ENCODE measurements at regions not wholly inside any gene's neighbourhood (a gene's known extent, or its start where the extent isn't known, plus 50 kb on each side); places are given as distances from the start of the nearest gene placed in this dataset.

DNA sequence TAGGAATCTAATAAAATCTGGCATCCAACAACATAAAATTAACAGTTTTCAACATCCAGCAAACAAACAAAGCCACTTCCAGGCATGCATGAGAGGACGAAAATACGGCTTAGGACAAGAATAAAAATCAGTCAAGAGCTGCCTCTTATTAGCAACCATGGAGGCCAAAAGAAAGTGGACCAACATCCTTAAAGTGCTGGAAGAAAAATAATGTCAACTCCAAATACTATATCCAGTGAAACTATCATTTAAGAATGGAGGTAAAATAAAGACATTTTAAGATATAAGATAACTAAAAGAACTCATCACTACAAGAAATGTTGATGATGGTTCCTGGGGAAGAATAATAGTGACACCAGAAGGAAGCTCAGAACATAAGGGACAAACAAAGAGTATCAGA, 224.0 kb upstream of the IRX4 start:
- H3K79me2 ChIP-seq (ENCODE audit: control insufficient read depth in 1 of 2, insufficient read depth in 2 of 2, low read length in 2 of 2), result no peaks in the 10 kb centered on the region
- no peak overlapping the region for H3K14ac ChIP-seq (ENCODE audit: insufficient read length)
- ChIA-PET CTCF (ENCODE audit: partially characterized antibody) (interaction anchor here (0.5 to 1.2 kb wide), 2 partner anchors 29 to 36 kb away, joined by 3 to 4 read pairs; no protein-coding TSS in a partner anchor), POLR2A (ENCODE audit: partially characterized antibody) (no interaction called here)
- no peak overlapping the region for H4K8ac ChIP-seq (ENCODE audit: extremely low read depth, insufficient read depth, low read length)
- no peaks in the 10 kb centered on the region; a peak in 1 of 7 replicates for H3K27me3 ChIP-seq (replicated peaks in 1 of 4; ENCODE audit: control insufficient read depth in 3 of 4, extremely low read depth in 1 of 4, insufficient read depth in 3 of 4, low read length in 3 of 4)
- FAIRE-seq (no peak), DNase-seq (ENCODE audit: low read depth in 1 of 2, low spot score in 2 of 2) (no peak)
- 91% methylated on average over 2 of the region's 2 CpGs; no CpG with 5 or more reads in 1 of the 2 experiments for WGBS, 2 experiments (ENCODE audit: extremely low coverage in 1 of 2, insufficient coverage in 1 of 2, insufficient read length in 1 of 2, insufficient replicate concordance in 2 of 2, low coverage in 1 of 2, low lambda C conversion rate in 2 of 2, missing lambda C conversion rate in 1 of 2)
- no peak overlapping the region for H2BK15ac ChIP-seq (ENCODE audit: low read length)
- no peaks in the 10 kb centered on the region for H4K20me1 ChIP-seq (replicated peaks in 1 of 2; ENCODE audit: control insufficient read depth in 1 of 2, insufficient read depth in 2 of 2, low read length in 2 of 2)
- no peak overlapping the region for H2AFZ ChIP-seq (ENCODE audit: low read length)
- H3K18ac ChIP-seq (ENCODE audit: extremely low read depth, low read length), result no peak overlapping the region
- no peak overlapping the region for H3K23ac ChIP-seq (ENCODE audit: insufficient read length)
- no peak overlapping the region for H2AK5ac ChIP-seq (ENCODE audit: low read depth, low read length)
- H2BK5ac ChIP-seq (ENCODE audit: low read depth, low read length), result no peak overlapping the region
- H3K4me3 ChIP-seq (ENCODE audit: extremely low read depth in 1 of 4, insufficient read depth in 2 of 4, low read depth in 3 of 4, low read length in 4 of 4), result no peak overlapping the region
- H2BK20ac ChIP-seq (ENCODE audit: low read length), result no peak overlapping the region
- H4K5ac ChIP-seq (ENCODE audit: insufficient read length, low read depth, low read length), result no peak overlapping the region
- no peaks in the 10 kb centered on the region for H3K79me1 ChIP-seq (ENCODE audit: low read depth, low read length)
- H3K4me2 ChIP-seq (ENCODE audit: insufficient read depth in 1 of 2, low read depth in 2 of 2, low read length in 2 of 2), result no peak overlapping the region
- no peak overlapping the region for H3K27ac ChIP-seq (ENCODE audit: low read depth, low read length)
- no peak overlapping the region for H4K91ac ChIP-seq (replicated peaks; ENCODE audit: insufficient read length, low read length)
- no peak overlapping the region for H3K4ac ChIP-seq (replicated peaks; ENCODE audit: insufficient read length, low read depth, low read length)
- H3K9ac ChIP-seq (replicated peaks in 1 of 4; ENCODE audit: extremely low read depth in 1 of 4, low read depth in 3 of 4, low read length in 3 of 4), result no peak overlapping the region
- no peak for TF ChIP-seq CEBPB (IDR thresholded peaks at IDR 0.05; ENCODE audit: low read depth, low read length)
- TF ChIP-seq RFX5 (IDR thresholded peaks at IDR 0.05; ENCODE audit: borderline replicate concordance, low read depth, low read length), result no peak
- TF ChIP-seq, protein P1, sequence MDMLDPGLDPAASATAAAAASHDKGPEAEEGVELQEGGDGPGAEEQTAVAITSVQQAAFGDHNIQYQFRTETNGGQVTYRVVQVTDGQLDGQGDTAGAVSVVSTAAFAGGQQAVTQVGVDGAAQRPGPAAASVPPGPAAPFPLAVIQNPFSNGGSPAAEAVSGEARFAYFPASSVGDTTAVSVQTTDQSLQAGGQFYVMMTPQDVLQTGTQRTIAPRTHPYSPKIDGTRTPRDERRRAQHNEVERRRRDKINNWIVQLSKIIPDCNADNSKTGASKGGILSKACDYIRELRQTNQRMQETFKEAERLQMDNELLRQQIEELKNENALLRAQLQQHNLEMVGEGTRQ (IDR thresholded peaks at IDR 0.05; ENCODE audit: low read length), result no peak
- TF ChIP-seq EP300 (IDR thresholded peaks at IDR 0.05; ENCODE audit: borderline replicate concordance in 1 of 2, low read depth in 2 of 2, low read length in 2 of 2), result no peak
- TF ChIP-seq TBP (IDR thresholded peaks at IDR 0.05; ENCODE audit: low read depth, low read length), result no peak
- no peak for TF ChIP-seq SP1 (IDR thresholded peaks at IDR 0.05; ENCODE audit: low read depth, low read length)
- H2BK12ac ChIP-seq (ENCODE audit: low read depth, low read length), result no peak overlapping the region
- no peak overlapping the region for H2BK120ac ChIP-seq (replicated peaks; ENCODE audit: low read depth, low read length)
- no peaks in the 10 kb centered on the region for H3K36me3 ChIP-seq (ENCODE audit: control insufficient read depth in 2 of 4, insufficient read depth in 4 of 4, low read length in 3 of 4)
- no peaks in the 10 kb centered on the region for H3K9me3 ChIP-seq (ENCODE audit: insufficient read depth in 2 of 2, low read depth in 1 of 2, low read length in 1 of 2)
- H3K4me1 ChIP-seq (replicated peaks in 1 of 4; ENCODE audit: control insufficient read depth in 3 of 4, insufficient read depth in 4 of 4, low read length in 3 of 4), result no peaks in the 10 kb centered on the region; a peak in 1 of 7 replicates
- peaks cover 2% of the 10 kb centered on the region; the same call in 1 of the 2 replicates for H3K23me2 ChIP-seq (ENCODE audit: low read depth, low read length)
- H3K56ac ChIP-seq (replicated peaks; ENCODE audit: insufficient read length, low read depth, low read length), result no peak overlapping the region

Data from H1 (cell line).